ENCODE measurements at regions not wholly inside any gene's neighbourhood (a gene's known extent, or its start where the extent isn't known, plus 50 kb on each side); places are given as distances from the start of the nearest gene placed in this dataset.
"Not testable (repeated sequence)": the region's sequence is repeated elsewhere in the genome, so short reads cannot be mapped to it uniquely, and the experiment has no call there.

- no peak for DNase-seq (ENCODE audit: extremely low read depth, low read depth)
- no peak for TF ChIP-seq CTCF (IDR thresholded peaks at IDR 0.05; ENCODE audit: low read depth, low read length)
These were observed 141.6 kb upstream of the ZNF608 start for GRCh38 chr5:124888050-124888506.

GRCh38 chr5:124888622-124889485 lies 142.4 kb upstream of the ZNF608 start:
- no peak for DNase-seq (ENCODE audit: extremely low read depth, low read depth)

GRCh38 chr5:124889486-124889825 lies 143.0 kb upstream of the ZNF608 start:
- no peak for TF ChIP-seq CTCF (IDR thresholded peaks at IDR 0.05; ENCODE audit: low read depth, low read length)
- no peak for DNase-seq (ENCODE audit: extremely low read depth, low read depth)

More at GRCh38 chr5:124888622-124889485, 142.4 kb upstream of the ZNF608 start:
- no peak for TF ChIP-seq CTCF (IDR thresholded peaks at IDR 0.05; ENCODE audit: low read depth, low read length)

- DNase-seq (ENCODE audit: extremely low read depth, low read depth) = no peak
- no peak for TF ChIP-seq CTCF (IDR thresholded peaks at IDR 0.05; ENCODE audit: low read depth, low read length)
These were observed 143.4 kb upstream of the ZNF608 start for GRCh38 chr5:124889850-124890249.

- DNase-seq (ENCODE audit: extremely low read depth, low read depth) = not testable (repeated sequence)
These were observed 144.0 kb upstream of the ZNF608 start for GRCh38 chr5:124890442-124890841.

- no peak for DNase-seq (ENCODE audit: extremely low read depth, low read depth)
- TF ChIP-seq CTCF (IDR thresholded peaks at IDR 0.05; ENCODE audit: low read depth, low read length) = no peak
These were observed 144.7 kb upstream of the ZNF608 start for GRCh38 chr5:124891179-124891578.

GRCh38 chr5:124892185-124892848 lies 145.9 kb upstream of the ZNF608 start:
- no peak for TF ChIP-seq CTCF (IDR thresholded peaks at IDR 0.05; ENCODE audit: low read depth, low read length)
- DNase-seq (ENCODE audit: extremely low read depth, low read depth) = no peak

All from AG09319 (cell line).